ENCODE measurements at regions not wholly inside any gene's neighbourhood (a gene's known extent, or its start where the extent isn't known, plus 50 kb on each side); places are given as distances from the start of the nearest gene placed in this dataset.
A peak's percentile ranks its signal among the peaks of the same experiment; 100 is the strongest.

DNA sequence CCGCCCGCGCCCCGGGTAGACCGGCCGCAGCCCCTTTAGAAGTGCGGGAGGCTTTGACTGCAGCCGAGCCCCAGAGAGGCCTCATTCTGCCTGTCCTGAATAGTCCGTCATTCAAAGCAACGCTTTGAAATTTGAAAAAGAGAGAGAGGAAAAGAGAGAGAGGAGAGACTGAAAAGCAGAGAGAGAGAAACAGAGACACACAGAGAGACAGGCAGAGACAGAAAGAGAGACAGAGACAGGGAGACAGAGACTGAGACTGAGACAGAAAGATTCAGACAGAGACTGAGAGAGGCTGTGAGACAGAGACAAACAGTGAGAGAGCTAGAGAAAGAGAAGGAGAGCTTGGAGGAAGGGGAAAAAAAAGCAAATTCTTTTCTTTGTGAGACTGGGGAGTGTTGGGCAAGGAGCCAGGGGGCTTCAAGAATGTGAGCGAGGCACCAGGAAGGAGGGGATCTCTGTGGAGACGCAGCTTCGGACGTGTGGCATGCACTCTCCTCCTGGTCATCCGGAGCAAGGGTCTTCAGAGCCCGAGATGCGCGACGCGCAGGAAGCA is 73.1 kb downstream of the MYCN start:
- TF ChIP-seq, protein P1, sequence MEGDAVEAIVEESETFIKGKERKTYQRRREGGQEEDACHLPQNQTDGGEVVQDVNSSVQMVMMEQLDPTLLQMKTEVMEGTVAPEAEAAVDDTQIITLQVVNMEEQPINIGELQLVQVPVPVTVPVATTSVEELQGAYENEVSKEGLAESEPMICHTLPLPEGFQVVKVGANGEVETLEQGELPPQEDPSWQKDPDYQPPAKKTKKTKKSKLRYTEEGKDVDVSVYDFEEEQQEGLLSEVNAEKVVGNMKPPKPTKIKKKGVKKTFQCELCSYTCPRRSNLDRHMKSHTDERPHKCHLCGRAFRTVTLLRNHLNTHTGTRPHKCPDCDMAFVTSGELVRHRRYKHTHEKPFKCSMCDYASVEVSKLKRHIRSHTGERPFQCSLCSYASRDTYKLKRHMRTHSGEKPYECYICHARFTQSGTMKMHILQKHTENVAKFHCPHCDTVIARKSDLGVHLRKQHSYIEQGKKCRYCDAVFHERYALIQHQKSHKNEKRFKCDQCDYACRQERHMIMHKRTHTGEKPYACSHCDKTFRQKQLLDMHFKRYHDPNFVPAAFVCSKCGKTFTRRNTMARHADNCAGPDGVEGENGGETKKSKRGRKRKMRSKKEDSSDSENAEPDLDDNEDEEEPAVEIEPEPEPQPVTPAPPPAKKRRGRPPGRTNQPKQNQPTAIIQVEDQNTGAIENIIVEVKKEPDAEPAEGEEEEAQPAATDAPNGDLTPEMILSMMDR (IDR thresholded peaks at IDR 0.05; ENCODE audit: control insufficient read depth, extremely low read depth, insufficient read depth) = no peak
- no peak for DNase-seq (ENCODE audit: low read depth)
- no peak overlapping the region for H3K4me3 ChIP-seq (ENCODE audit: low read depth, low read length)

DNA sequence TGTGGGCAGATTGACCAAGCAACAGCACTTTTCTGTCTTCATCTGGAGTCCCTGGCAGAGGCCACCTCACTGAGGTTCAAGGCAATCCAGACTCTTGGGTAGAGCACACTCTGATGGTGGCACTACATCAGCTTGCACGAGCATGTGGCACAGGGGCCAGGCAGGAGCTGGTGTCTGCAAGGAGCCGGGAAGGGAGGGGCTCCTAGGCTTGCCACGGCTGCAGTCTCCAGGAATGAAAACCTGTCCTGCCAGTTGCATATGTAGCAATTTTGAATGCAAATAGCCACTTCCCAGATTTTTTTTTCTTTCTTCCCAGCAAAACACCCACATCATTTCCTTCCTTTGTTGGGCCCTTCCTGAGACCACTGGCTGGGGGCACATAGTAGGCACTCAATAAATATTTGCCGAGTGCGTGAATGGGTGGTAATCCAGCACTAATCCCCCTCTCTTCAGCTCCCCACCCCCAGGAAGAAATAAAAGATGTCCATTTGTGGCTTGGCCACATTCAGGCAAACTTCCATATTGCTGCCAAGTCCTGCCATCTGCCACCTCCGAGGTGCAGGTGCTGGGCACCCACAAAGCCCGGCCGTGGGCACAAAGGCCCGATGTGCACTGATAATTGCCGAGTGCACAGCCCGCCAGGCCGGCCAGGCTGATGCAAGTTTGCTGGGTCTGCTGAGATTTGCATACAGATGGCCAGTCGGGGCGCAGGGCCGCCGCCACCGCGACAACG is 72.4 kb downstream of the MYCN start:
- TF ChIP-seq, protein P1 (IDR thresholded peaks at IDR 0.05; ENCODE audit: control insufficient read depth, extremely low read depth, insufficient read depth) = no peak
- DNase-seq (ENCODE audit: low read depth) = peak; percentile 34
- H3K4me3 ChIP-seq (ENCODE audit: low read depth, low read length) = no peak overlapping the region

DNA sequence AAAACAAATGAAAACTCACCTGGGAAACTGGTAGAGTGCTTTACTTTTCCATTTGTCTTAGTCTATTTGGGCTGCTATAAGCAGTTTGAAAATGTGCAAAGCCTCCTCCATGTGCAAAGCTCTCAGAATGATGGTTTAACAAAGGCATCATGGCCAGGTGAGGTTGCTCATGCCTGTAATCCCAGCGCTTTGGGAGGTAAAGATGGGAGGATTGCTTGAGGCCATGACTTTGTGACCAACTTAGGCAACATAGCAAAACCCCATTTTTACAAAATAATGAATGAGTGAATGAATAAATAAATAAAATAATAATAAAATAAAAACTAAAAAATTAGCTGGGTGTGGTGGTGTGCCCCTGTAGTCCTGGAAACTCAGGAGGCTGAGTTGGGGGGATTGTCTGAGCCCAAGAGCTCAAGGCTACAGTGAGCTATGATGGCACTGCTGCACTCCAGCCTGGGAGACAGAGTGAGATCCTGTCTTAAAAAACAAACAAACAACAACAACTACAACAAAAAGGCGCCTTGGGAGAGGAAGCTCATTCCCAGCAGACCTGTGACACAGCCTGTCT is 71.8 kb downstream of the MYCN start:
- no peak overlapping the region for H3K4me3 ChIP-seq (ENCODE audit: low read depth, low read length)
- DNase-seq (ENCODE audit: low read depth) = no peak
- TF ChIP-seq, protein P1 (IDR thresholded peaks at IDR 0.05; ENCODE audit: control insufficient read depth, extremely low read depth, insufficient read depth) = no peak

DNA sequence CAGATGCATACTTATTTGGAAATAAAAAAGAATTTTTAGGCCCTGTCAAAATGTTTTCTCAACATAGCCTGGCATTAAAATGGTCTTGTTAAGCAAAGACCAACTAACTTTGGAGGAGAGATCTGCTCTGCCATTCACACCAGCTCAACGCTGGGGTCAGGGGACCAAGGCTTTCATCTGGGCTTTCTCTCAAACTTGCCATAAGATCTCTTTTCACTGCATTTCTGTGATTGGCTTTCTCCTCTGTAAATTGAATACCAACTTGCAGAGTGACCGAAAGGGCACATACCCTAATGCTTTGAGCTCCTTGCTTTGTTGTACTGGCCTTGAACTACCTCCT is 71.2 kb downstream of the MYCN start:
- TF ChIP-seq, protein P1 (IDR thresholded peaks at IDR 0.05; ENCODE audit: control insufficient read depth, extremely low read depth, insufficient read depth) = no peak
- DNase-seq (ENCODE audit: low read depth) = no peak
- H3K4me3 ChIP-seq (ENCODE audit: low read depth, low read length) = no peak overlapping the region

DNA sequence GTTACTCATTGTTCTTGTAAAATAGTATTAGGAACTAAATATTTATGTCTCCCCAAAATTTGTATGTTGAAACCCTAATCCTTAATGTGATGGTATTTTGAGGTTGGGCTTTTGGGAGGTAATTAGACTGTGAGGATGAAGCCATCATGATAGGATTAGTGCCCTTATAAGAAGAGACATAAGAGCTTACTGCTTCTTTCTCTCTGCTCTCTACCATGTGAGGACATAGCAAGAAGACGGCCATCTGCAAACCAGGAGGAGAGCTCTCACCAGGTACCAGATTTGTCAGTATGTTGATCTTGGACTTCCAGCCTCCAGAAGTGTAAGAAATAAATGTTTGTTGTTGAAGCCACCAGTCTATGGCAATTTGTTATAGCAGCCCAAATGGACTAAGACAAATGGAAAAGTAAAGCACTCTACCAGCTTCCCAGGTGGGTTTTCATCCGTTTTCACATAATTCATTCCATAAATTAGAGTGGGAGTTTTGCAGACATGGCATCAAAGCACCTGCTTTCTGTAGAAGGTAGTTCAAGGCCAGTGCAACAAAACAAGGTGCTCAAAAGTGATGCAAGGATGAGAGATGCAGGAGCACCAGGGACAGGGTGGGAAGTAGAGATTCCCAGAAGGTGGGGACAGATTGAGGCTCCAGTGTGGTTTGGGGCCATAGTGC is 70.7 kb downstream of the MYCN start:
- DNase-seq (ENCODE audit: low read depth) = no peak
- TF ChIP-seq, protein P1 (IDR thresholded peaks at IDR 0.05; ENCODE audit: control insufficient read depth, extremely low read depth, insufficient read depth) = no peak
- no peak overlapping the region for H3K4me3 ChIP-seq (ENCODE audit: low read depth, low read length)

DNA sequence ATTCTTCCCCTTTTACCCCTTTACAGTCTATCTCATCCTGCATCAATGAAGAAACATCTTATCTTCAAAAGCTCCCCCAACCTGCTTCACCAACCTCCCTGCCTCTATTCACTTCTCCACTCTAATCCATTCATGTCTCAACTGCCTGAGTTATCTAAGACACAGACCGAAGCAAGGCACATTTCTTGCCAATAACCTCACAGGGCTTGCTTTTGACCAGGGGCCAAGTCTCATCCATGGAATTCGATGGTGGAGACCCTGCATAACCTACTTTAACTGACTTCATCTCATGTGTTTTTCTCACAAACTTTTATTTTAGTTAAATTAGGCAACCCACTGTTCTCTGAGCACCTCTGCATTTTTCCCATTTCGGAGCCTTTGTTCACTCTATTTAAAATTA is 69.7 kb downstream of the MYCN start:
- TF ChIP-seq, protein P1 (IDR thresholded peaks at IDR 0.05; ENCODE audit: control insufficient read depth, extremely low read depth, insufficient read depth) = no peak
- no peak for DNase-seq (ENCODE audit: low read depth)
- no peak overlapping the region for H3K4me3 ChIP-seq (ENCODE audit: low read depth, low read length)

Measured in LNCaP clone FGC (cell line).